ENCODE measurements at regions not wholly inside any gene's neighbourhood (a gene's known extent, or its start where the extent isn't known, plus 50 kb on each side); places are given as distances from the start of the nearest gene placed in this dataset.

GRCh38 chr1:112260699-112261098 is 135.3 kb upstream of the CTTNBP2NL start:
- no peak overlapping the region for H3K27ac Mint-ChIP-seq
- intact Hi-C loops (cut with micrococcal nuclease): no loop called here

GRCh38 chr1:112262316-112262715 is 133.7 kb upstream of the CTTNBP2NL start:
- no peak for DNase-seq
- no peak overlapping the region for H3K4me2 ChIP-seq (replicated peaks; ENCODE audit: extremely low read depth, low read length, poor library complexity, severe bottlenecking)
- no peaks in the 10 kb centered on the region for H4K20me1 ChIP-seq (ENCODE audit: insufficient read depth, low read length)
- H3K27ac Mint-ChIP-seq: no peak overlapping the region
- H3K4me3 Mint-ChIP-seq: no peak overlapping the region
- H2AFZ ChIP-seq (ENCODE audit: insufficient read depth, low read depth, low read length, poor library complexity, severe bottlenecking): no peak overlapping the region
- no peaks in the 10 kb centered on the region for H3K79me2 ChIP-seq (ENCODE audit: insufficient read depth, low read length)
- no peaks in the 10 kb centered on the region for H3K27me3 Mint-ChIP-seq (ENCODE audit: low read depth in 3 of 3)
- H3K9me3 ChIP-seq (replicated peaks in 1 of 2; ENCODE audit: control insufficient read depth in 1 of 2, insufficient read depth in 1 of 2, low read length in 2 of 2): no peaks in the 10 kb centered on the region
- no peak for TF ChIP-seq CTCF (IDR thresholded peaks at IDR 0.05)
- no peak overlapping the region for H3K27ac ChIP-seq (ENCODE audit: low read depth in 1 of 2, low read length in 2 of 2)
- H3K9ac ChIP-seq (ENCODE audit: insufficient read depth, low read length, poor library complexity, severe bottlenecking): no peak overlapping the region
- H3K4me1 ChIP-seq (ENCODE audit: control insufficient read depth in 1 of 2, insufficient read depth in 2 of 2, low read length in 2 of 2): no peaks in the 10 kb centered on the region
- H3K36me3 Mint-ChIP-seq: no peaks in the 10 kb centered on the region
- H3K27me3 ChIP-seq (ENCODE audit: control insufficient read depth in 2 of 2, insufficient read depth in 2 of 2, low read length in 2 of 2): no peaks in the 10 kb centered on the region
- WGBS (ENCODE audit: insufficient coverage): no CpG with 5 or more reads among the region's 2 CpGs
- intact Hi-C loops (cut with micrococcal nuclease): no loop called here
- no peaks in the 10 kb centered on the region for H3K4me1 Mint-ChIP-seq
- H3K36me3 ChIP-seq (replicated peaks in 1 of 2; ENCODE audit: control insufficient read depth in 1 of 2, insufficient read depth in 2 of 2, low read length in 2 of 2): no peaks in the 10 kb centered on the region
- peaks cover 0 to 3% (median 0%) of the 10 kb centered on the region in 7 donors for H3K9me3 Mint-ChIP-seq
- H3K4me3 ChIP-seq (replicated peaks in 1 of 3; ENCODE audit: low read depth in 2 of 3, low read length in 3 of 3): no peak overlapping the region

More at GRCh38 chr1:112260699-112261098, 135.3 kb upstream of the CTTNBP2NL start:
- DNase-seq: no peak
- no peak overlapping the region for H3K27ac ChIP-seq (ENCODE audit: low read depth in 1 of 2, low read length in 2 of 2)
- no peak overlapping the region for H3K4me3 ChIP-seq (replicated peaks in 1 of 3; ENCODE audit: low read depth in 2 of 3, low read length in 3 of 3)
- H3K4me3 Mint-ChIP-seq: no peak overlapping the region
- H3K79me2 ChIP-seq (ENCODE audit: insufficient read depth, low read length): no peaks in the 10 kb centered on the region
- H3K27me3 Mint-ChIP-seq (ENCODE audit: low read depth in 3 of 3): no peaks in the 10 kb centered on the region
- H3K9me3 Mint-ChIP-seq: peaks cover 0 to 2% (median 0%) of the 10 kb centered on the region in 7 donors
- H3K4me2 ChIP-seq (replicated peaks; ENCODE audit: extremely low read depth, low read length, poor library complexity, severe bottlenecking): no peak overlapping the region
- no peaks in the 10 kb centered on the region for H4K20me1 ChIP-seq (ENCODE audit: insufficient read depth, low read length)
- H2AFZ ChIP-seq (ENCODE audit: insufficient read depth, low read depth, low read length, poor library complexity, severe bottlenecking): no peak overlapping the region
- no peaks in the 10 kb centered on the region for H3K36me3 Mint-ChIP-seq
- no peaks in the 10 kb centered on the region for H3K36me3 ChIP-seq (replicated peaks in 1 of 2; ENCODE audit: control insufficient read depth in 1 of 2, insufficient read depth in 2 of 2, low read length in 2 of 2)
- no peaks in the 10 kb centered on the region for H3K4me1 Mint-ChIP-seq
- no peaks in the 10 kb centered on the region for H3K9me3 ChIP-seq (replicated peaks in 1 of 2; ENCODE audit: control insufficient read depth in 1 of 2, insufficient read depth in 1 of 2, low read length in 2 of 2)
- no peak overlapping the region for H3K9ac ChIP-seq (ENCODE audit: insufficient read depth, low read length, poor library complexity, severe bottlenecking)
- no CpG with 5 or more reads among the region's 1 CpG for WGBS (ENCODE audit: insufficient coverage)
- no peak for TF ChIP-seq CTCF (IDR thresholded peaks at IDR 0.05)
- H3K27me3 ChIP-seq (ENCODE audit: control insufficient read depth in 2 of 2, insufficient read depth in 2 of 2, low read length in 2 of 2): no peaks in the 10 kb centered on the region
- no peaks in the 10 kb centered on the region for H3K4me1 ChIP-seq (ENCODE audit: control insufficient read depth in 1 of 2, insufficient read depth in 2 of 2, low read length in 2 of 2)

Measured in CD14-positive monocyte (primary cell).